SK-N-SH (cell line): ENCODE measurements at regions not wholly inside any gene's neighbourhood (a gene's known extent, or its start where the extent isn't known, plus 50 kb on each side); places are given as distances from the start of the nearest gene placed in this dataset.

Experiments used
- CTCF ChIA-PET: fragments of 300-600, 350-600 bp; formaldehyde crosslinking; extraction: SDS; loops from one replicate; lab custom pipeline; 2021; lab: Yijun Ruan, JAX
- POLR2A ChIA-PET: fragments of 350-600 bp; sonication (Branson Sonifier 250); formaldehyde crosslinking; extraction: SDS; loops from one replicate; lab custom pipeline; 2020; ENCODE audit warnings: antibody characterized with exemption, inconsistent platforms; lab: Yijun Ruan, JAX
- DNase-seq: peaks from one replicate; pipeline ENCODE4 v3.0.0; 2012
- H2AFZ ChIP-seq: fragments of 200-600 bp; sonication (generic); 2 replicates; pipeline ENCODE4 v1.8.1; 2016; ENCODE audit warnings: antibody characterized with exemption, mild to moderate bottlenecking, low read depth
- H3F3A ChIP-seq: fragments of 200-600 bp; sonication (generic); replicated peaks from 2 replicates; pipeline ENCODE3; 2016; ENCODE audit warnings: antibody characterized with exemption, mild to moderate bottlenecking; ENCODE audit not compliant: insufficient read depth
- H3K27ac ChIP-seq, 2 experiments: fragments of 200-500 bp in 1 of 2; fragments of 200-600 bp in 1 of 2; sonication (Bioruptor generic) in 1 of 2; sonication (generic), shearing (Covaris generic) in 1 of 2; 2 replicates each; pipeline versions ENCODE4 v1.5.1 to v1.6.1; 2014 to 2016; ENCODE audit warnings: low read depth in 2 of 2, inconsistent platforms in 1 of 2, low read length in 1 of 2, mild to moderate bottlenecking in 1 of 2, mixed read lengths in 1 of 2
- H3K27me3 ChIP-seq: fragments of 200-600 bp; sonication (generic), shearing (Covaris generic); 2 replicates; pipeline ENCODE4 v1.6.1; 2016; ENCODE audit warnings: mixed run types; ENCODE audit not compliant: insufficient read depth
- H3K36me3 ChIP-seq, 2 experiments: fragments of 200-500 bp in 1 of 2; fragments of 200-600 bp in 1 of 2; sonication (Bioruptor generic) in 1 of 2; sonication (generic) in 1 of 2; replicated peaks in 1 of 2; 2 replicates each; pipeline versions ENCODE3 to v1.5.1; 2014 to 2016; ENCODE audit warnings: low read length in 1 of 2, mild to moderate bottlenecking in 1 of 2; ENCODE audit not compliant: insufficient read depth in 2 of 2, control insufficient read depth in 1 of 2
- H3K4me1 ChIP-seq, 2 experiments: fragments of 200-500 bp in 1 of 2; fragments of 200-600 bp in 1 of 2; sonication (Bioruptor generic) in 1 of 2; sonication (generic), shearing (Covaris generic) in 1 of 2; 2 replicates each; pipeline versions ENCODE4 v1.5.1 to v1.6.1; 2014 to 2016; ENCODE audit warnings: low read depth in 1 of 2, low read length in 1 of 2, mixed run types in 1 of 2; ENCODE audit not compliant: insufficient read depth in 2 of 2, control insufficient read depth in 1 of 2
- H3K4me2 ChIP-seq: fragments of 200-600 bp; sonication (generic), shearing (Covaris generic); 2 replicates; pipeline ENCODE4 v1.6.1; 2017; ENCODE audit warnings: mixed run types
- H3K4me3 ChIP-seq, 2 experiments: fragments of 200-500 bp in 1 of 2; fragments of 200-600 bp in 1 of 2; sonication (Bioruptor generic) in 1 of 2; sonication (generic), shearing (Covaris generic) in 1 of 2; 2 replicates each; pipeline versions ENCODE4 v1.5.1 to v1.8.1; 2014 to 2016; ENCODE audit warnings: low read depth in 2 of 2, inconsistent platforms in 1 of 2, low read length in 1 of 2, mild to moderate bottlenecking in 1 of 2, mixed read lengths in 1 of 2, moderate library complexity in 1 of 2
- H3K79me2 ChIP-seq: fragments of 200-600 bp; sonication (generic); 2 replicates; pipeline ENCODE4 v1.8.1; 2017; ENCODE audit warnings: mild to moderate bottlenecking; ENCODE audit not compliant: insufficient read depth
- H3K9ac ChIP-seq: fragments of 200-600 bp; sonication (generic); 2 replicates; pipeline ENCODE4 v1.6.1; 2017; ENCODE audit warnings: mixed run types
- H3K9me2 ChIP-seq: fragments of 200-600 bp; sonication (generic); 2 replicates; pipeline ENCODE4 v1.6.1; 2017; ENCODE audit warnings: mixed run types
- H3K9me3 ChIP-seq: fragments of 200-600 bp; sonication (generic); 2 replicates; pipeline ENCODE4 v1.6.1; 2017; ENCODE audit warnings: mixed run types, mild to moderate bottlenecking, moderate library complexity
- H4K20me1 ChIP-seq: fragments of 200-600 bp; sonication (generic); 2 replicates; pipeline ENCODE4 v1.6.1; 2017; ENCODE audit warnings: mild to moderate bottlenecking, mixed run types; ENCODE audit not compliant: insufficient read depth
- CHD2 ChIP-seq: fragments of 150-350 bp; IDR thresholded peaks from 2 replicates; pipeline ENCODE4 v1.6.1; 2018; ENCODE audit warnings: low read length; ENCODE audit not compliant: partially characterized antibody
- EP300 ChIP-seq, 2 experiments: IDR thresholded peaks; 2 replicates each; pipeline versions ENCODE4 v1.4.0 to v1.6.1; 2012; ENCODE audit warnings: borderline replicate concordance in 1 of 2, low read depth in 1 of 2, low read length in 1 of 2
- FOSL2 ChIP-seq: IDR thresholded peaks from 2 replicates; pipeline ENCODE4 v1.4.0; 2012; ENCODE audit warnings: low read depth, mild to moderate bottlenecking, moderate library complexity, borderline replicate concordance
- FOXJ3 ChIP-seq: sonication (generic); formaldehyde crosslinking; IDR thresholded peaks from 2 replicates; pipeline ENCODE4 v1.5.1; 2020; ENCODE audit warnings: mild to moderate bottlenecking, missing genetic modification reagents
- FOXM1 ChIP-seq: IDR thresholded peaks from 2 replicates; pipeline ENCODE4 v1.4.0; 2012; ENCODE audit warnings: low read depth, mild to moderate bottlenecking
- GATA2 ChIP-seq: sonication (generic); formaldehyde crosslinking; IDR thresholded peaks from 2 replicates; pipeline ENCODE4 v1.5.0; 2020; ENCODE audit warnings: mild to moderate bottlenecking, missing genetic modification reagents
- IRF3 ChIP-seq: fragments of 150-350 bp; IDR thresholded peaks from 2 replicates; pipeline ENCODE4 v1.6.1; 2016; ENCODE audit warnings: mild to moderate bottlenecking, low read depth, low read length
- JUND ChIP-seq: IDR thresholded peaks from 2 replicates; pipeline ENCODE4 v1.4.0; 2012
- MAX ChIP-seq: IDR thresholded peaks from 2 replicates; pipeline ENCODE4 v1.4.0; 2012; ENCODE audit warnings: low read depth
- MEF2A ChIP-seq: IDR thresholded peaks from 2 replicates; pipeline ENCODE4 v1.4.0; 2012; ENCODE audit warnings: low read depth, borderline replicate concordance
- MXI1 ChIP-seq: IDR thresholded peaks from 2 replicates; pipeline ENCODE4 v1.6.1; 2012; ENCODE audit warnings: mild to moderate bottlenecking, low read depth, low read length, improper control_type of control experiment
- NFIC ChIP-seq: IDR thresholded peaks from 2 replicates; pipeline ENCODE4 v1.4.0; 2012; ENCODE audit warnings: borderline replicate concordance
- NRF1 ChIP-seq: IDR thresholded peaks from 2 replicates; pipeline ENCODE4 v1.6.1; 2012; ENCODE audit warnings: low read depth, mild to moderate bottlenecking, low read length
- RCOR1 ChIP-seq: fragments of 150-350 bp; IDR thresholded peaks from 2 replicates; pipeline ENCODE4 v1.6.1; 2017; ENCODE audit warnings: antibody characterized with exemption, low read length
- RFX5 ChIP-seq: IDR thresholded peaks from 2 replicates; pipeline ENCODE4 v1.6.1; 2012; ENCODE audit warnings: mild to moderate bottlenecking, improper control_type of control experiment, low read length
- SMC3 ChIP-seq: IDR thresholded peaks from 2 replicates; pipeline ENCODE4 v1.6.1; 2012; ENCODE audit warnings: low read depth, low read length, improper control_type of control experiment
- TAF1 ChIP-seq: IDR thresholded peaks from 2 replicates; pipeline ENCODE4 v1.6.1; 2012; ENCODE audit warnings: low read depth, mild to moderate bottlenecking, low read length, moderate library complexity, borderline replicate concordance
- TEAD4 ChIP-seq: IDR thresholded peaks from 2 replicates; pipeline ENCODE4 v1.4.0; 2012; ENCODE audit warnings: mild to moderate bottlenecking, borderline replicate concordance; ENCODE audit not compliant: insufficient read depth
- ZBTB33 ChIP-seq: IDR thresholded peaks from 2 replicates; pipeline ENCODE4 v1.4.0; 2012; ENCODE audit warnings: low read depth, borderline replicate concordance
- WGBS: methylation state at CpG from one replicate; pipeline ENCODE4 v1.1.6; 2017; ENCODE audit warnings: low lambda C conversion rate; 5-methylcytosine and 5-hydroxymethylcytosine counted together
- TF ChIP-seq, protein P1 (sequence below): fragments of 200-600 bp; sonication (generic); IDR thresholded peaks from 2 replicates; pipeline ENCODE4 v1.6.1; 2017; ENCODE audit warnings: antibody characterized with exemption, mild to moderate bottlenecking, moderate library complexity

GRCh38 chr9:81045658-81046057 is 643.7 kb downstream of the TLE1 start:
- WGBS: 47% methylated on average over 1 of the region's 1 CpG
- H3K4me1 ChIP-seq: no peaks in the 10 kb centered on the region
- H3K4me2 ChIP-seq: no peak overlapping the region
- no peaks in the 10 kb centered on the region for H3F3A ChIP-seq
- no peak overlapping the region for H3K27ac ChIP-seq
- H3K9ac ChIP-seq: no peak overlapping the region
- no peaks in the 10 kb centered on the region for H3K36me3 ChIP-seq
- H3K9me3 ChIP-seq: no peaks in the 10 kb centered on the region
- H3K27me3 ChIP-seq: no peaks in the 10 kb centered on the region
- no peak overlapping the region for H3K4me3 ChIP-seq
- no peak overlapping the region for H2AFZ ChIP-seq
- CTCF ChIA-PET: no interaction called here
- TF ChIP-seq ZBTB33 (no peak), EP300 (IDR thresholded peaks at IDR 0.05; ENCODE audit: borderline replicate concordance in 1 of 2, low read depth in 1 of 2, low read length in 1 of 2) (no peak), NRF1 (no peak), JUND (no peak), FOXM1 (no peak), MXI1 (no peak), MEF2A (no peak), RCOR1 (no peak), TAF1 (no peak), NFIC (no peak), FOXJ3 (CRISPR knock-in tag) (no peak), RFX5 (no peak), FOSL2 (no peak), SMC3 (no peak), TEAD4 (no peak), IRF3 (no peak), MAX (no peak), GATA2 (CRISPR knock-in tag) (no peak), CHD2 (no peak)
- TF ChIP-seq, protein P1, sequence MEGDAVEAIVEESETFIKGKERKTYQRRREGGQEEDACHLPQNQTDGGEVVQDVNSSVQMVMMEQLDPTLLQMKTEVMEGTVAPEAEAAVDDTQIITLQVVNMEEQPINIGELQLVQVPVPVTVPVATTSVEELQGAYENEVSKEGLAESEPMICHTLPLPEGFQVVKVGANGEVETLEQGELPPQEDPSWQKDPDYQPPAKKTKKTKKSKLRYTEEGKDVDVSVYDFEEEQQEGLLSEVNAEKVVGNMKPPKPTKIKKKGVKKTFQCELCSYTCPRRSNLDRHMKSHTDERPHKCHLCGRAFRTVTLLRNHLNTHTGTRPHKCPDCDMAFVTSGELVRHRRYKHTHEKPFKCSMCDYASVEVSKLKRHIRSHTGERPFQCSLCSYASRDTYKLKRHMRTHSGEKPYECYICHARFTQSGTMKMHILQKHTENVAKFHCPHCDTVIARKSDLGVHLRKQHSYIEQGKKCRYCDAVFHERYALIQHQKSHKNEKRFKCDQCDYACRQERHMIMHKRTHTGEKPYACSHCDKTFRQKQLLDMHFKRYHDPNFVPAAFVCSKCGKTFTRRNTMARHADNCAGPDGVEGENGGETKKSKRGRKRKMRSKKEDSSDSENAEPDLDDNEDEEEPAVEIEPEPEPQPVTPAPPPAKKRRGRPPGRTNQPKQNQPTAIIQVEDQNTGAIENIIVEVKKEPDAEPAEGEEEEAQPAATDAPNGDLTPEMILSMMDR: no peak
- POLR2A ChIA-PET: no interaction called here
- H4K20me1 ChIP-seq: no peaks in the 10 kb centered on the region
- H3K9me2 ChIP-seq: no peaks in the 10 kb centered on the region
- no peaks in the 10 kb centered on the region for H3K79me2 ChIP-seq
- no peak for DNase-seq
